Gastroesophageal sphincter (tissue), 3 donors: ENCODE measurements at regions not wholly inside any gene's neighbourhood (a gene's known extent, or its start where the extent isn't known, plus 50 kb on each side); places are given as distances from the start of the nearest gene placed in this dataset.
"Not testable (repeated sequence)": the region's sequence is repeated elsewhere in the genome, so short reads cannot be mapped to it uniquely, and the experiment has no call there.

Experiments
- EP300 ChIP-seq: sonication (generic); formaldehyde crosslinking; IDR thresholded peaks from one replicate; pipeline ENCODE4 v1.6.1; 2017; ENCODE audit warnings: antibody characterized with exemption, mild to moderate bottlenecking
- TF ChIP-seq, protein P1 (sequence below), 4 experiments: fragments of 200-600 bp in 2 of 4; fragments of 450-650 bp in 2 of 4; sonication (generic) in 1 of 4; IDR thresholded peaks; one replicate each; pipeline ENCODE4 v1.5.1; 2017 to 2019; ENCODE audit warnings: antibody characterized with exemption in 4 of 4, mild to moderate bottlenecking in 2 of 4, moderate library complexity in 2 of 4

DNA sequence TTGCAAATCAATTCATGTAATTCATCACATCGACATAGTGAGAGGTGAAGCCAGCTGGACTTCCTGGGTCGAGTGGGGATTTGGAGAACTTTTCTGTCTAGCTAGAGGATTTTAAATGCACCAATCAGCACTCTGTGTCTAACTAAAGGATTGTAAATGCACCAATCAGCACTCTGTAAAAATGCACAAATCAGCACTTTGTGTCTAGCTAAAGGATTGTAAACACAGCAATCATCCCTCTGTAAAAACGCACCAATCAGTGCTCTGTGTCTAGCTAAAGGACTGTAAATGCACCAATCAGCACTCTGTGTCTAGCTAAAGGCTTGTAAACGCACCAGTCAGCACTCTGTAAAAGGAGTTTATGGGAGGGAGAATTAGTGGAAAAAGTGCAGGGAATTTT, 454.0 kb upstream of the GRM7 start:
- TF ChIP-seq, protein P1, sequence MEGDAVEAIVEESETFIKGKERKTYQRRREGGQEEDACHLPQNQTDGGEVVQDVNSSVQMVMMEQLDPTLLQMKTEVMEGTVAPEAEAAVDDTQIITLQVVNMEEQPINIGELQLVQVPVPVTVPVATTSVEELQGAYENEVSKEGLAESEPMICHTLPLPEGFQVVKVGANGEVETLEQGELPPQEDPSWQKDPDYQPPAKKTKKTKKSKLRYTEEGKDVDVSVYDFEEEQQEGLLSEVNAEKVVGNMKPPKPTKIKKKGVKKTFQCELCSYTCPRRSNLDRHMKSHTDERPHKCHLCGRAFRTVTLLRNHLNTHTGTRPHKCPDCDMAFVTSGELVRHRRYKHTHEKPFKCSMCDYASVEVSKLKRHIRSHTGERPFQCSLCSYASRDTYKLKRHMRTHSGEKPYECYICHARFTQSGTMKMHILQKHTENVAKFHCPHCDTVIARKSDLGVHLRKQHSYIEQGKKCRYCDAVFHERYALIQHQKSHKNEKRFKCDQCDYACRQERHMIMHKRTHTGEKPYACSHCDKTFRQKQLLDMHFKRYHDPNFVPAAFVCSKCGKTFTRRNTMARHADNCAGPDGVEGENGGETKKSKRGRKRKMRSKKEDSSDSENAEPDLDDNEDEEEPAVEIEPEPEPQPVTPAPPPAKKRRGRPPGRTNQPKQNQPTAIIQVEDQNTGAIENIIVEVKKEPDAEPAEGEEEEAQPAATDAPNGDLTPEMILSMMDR (IDR thresholded peaks at IDR 0.05), result not testable (repeated sequence)
- TF ChIP-seq EP300, result not testable (repeated sequence)
